IPS DF 19.7 (cell line): ENCODE measurements at regions not wholly inside any gene's neighbourhood (a gene's known extent, or its start where the extent isn't known, plus 50 kb on each side); places are given as distances from the start of the nearest gene placed in this dataset.
A peak's percentile ranks its signal among the peaks of the same experiment; 100 is the strongest.
"Not testable (repeated sequence)": the region's sequence is repeated elsewhere in the genome, so short reads cannot be mapped to it uniquely, and the experiment has no call there.

ENCODE experiments used
- DNase-seq: peaks from one replicate; pipeline ENCODE4 v3.0.0-alpha.2; 2013; ENCODE audit warnings: low read depth, low spot score

DNA sequence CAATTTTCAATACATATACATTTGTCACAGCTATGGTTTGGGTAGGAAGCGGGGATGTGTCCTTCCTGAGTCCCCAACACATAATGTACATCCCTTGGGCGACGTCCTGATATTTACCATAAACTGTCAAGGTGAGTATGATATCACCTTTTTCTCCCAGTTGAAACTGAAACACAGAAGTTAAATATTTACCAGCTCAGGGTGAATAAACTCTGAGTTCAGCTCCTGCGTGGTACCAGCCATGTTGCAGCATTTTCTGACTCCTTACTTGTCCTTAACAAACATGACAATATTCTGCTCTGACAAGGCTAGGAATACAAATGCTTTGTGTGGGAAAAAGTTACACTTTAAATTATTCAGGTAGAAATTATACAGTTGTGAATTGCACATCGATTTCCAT, 294.2 kb downstream of the TEX29 start:
- no peak for DNase-seq

DNA sequence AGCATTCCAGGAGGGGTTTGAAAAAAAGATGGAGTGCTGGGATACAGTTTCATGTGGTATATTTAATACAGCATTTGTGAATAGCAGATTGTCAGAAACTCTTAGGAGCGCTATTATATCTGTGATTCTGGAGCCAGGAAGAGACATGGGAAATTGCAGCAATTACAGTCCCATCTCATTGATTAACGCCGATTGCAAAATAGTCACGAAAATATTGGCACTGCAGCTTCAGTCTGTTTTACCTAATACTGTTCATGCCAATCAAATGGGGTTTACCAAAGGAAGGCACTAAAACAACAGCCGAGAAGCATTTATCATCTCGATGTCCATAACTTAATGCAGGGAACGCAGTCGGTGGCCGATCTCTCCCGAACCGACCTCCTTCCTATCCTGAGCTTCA, 295.8 kb downstream of the TEX29 start:
- DNase-seq: no peak

DNA sequence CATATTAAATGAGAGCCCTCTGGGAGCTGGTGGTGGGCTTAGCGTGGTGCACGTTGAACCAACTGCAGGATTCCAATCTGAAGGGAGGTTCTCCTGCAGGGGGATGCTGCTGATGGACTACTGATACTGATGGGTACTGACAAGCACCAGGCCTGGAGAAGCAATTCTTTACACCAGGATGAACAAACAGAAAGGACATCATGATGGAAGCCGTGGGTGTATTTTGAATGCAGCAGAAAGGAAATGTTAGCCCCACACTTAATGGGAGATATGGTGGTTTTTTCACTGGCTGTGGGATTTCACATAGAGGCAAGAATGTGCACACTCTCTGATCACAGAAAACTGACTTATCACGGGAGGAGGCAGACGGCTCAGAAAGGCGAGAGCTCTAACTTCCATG, 299.7 kb downstream of the TEX29 start:
- DNase-seq: no peak

DNA sequence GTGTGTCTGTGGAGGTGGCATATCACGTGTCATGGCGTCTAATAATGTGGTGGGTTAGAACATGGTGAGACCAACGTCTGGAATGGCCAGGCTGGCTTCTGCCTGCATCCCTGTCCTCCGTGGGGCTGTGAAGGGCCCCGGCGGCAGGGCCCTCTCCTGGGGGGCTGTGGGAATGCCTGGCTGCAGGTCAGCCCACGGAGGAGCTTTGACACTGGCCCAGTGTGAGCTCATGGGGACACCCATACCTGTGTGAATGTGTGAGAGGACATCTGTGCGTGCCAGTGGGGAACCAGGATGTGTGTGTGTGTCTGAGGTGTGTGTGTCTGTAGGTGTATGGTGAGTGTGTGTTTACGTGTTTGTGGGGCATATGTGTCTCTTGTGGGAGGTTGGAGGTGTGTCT, 300.1 kb downstream of the TEX29 start:
- no peak for DNase-seq

DNA sequence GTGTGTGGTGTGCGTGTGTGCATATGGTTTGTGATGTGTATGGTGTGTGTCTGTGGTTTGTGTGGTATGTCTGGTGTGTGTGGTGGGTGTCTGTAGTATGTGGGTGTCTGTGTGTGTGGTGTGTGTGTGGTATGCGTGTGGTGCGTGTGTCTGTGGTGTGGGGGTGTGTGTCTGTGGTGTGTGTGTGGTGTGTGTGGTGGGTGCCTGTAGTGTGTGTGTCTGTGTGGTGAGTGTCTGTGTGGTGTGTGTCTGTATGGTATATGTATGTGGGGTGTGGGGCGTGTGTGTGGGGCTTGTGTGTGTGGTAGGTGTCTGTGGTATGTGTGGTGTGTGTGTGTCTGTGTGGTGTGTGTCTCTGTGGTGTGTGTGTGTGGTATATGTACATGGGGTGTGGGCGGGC, 300.7 kb downstream of the TEX29 start:
- no peak for DNase-seq

DNA sequence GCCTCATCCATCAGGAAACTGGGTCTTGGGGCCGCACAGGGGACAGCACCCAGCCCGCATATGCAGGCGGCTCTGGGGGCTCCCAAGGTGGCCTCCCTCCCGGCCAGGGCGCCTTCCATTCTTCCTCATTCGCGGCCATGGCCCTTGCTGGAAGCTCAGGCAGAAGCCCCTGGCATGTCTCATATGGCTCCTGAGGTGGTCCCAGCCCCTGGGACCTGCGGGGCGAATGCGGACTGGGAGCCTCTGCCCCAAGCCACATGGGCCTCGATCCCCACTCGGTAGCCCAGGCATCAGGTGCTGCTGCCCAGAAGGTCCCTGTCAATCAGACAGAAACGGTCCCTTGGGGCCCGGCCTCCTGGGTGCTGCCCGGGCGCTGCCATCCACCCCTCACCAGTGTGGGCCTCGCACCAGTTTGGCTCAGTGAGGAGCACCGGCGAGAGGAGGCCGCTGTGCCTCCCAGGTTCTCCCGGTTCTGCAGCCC, 301.6 kb downstream of the TEX29 start:
- no peak for DNase-seq

DNA sequence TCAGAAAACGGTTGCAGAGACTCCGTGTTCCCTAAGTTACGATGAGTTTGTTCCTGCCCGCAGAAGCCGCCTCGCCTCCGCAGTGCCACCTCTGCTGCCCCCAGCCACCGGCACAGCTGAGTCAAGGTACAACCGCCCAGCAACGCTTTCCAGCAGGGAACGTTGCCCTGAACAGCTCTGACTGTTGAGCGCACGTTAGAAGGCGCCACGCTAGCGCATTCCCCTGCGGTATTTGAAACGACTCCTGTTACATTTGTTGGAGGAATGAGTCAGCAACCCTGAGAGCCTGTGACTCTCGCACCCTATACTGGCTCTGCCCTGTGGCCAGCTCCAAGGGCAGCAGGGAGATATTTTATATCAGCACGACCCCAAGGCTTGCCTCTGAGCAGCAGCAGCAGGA, 302.8 kb downstream of the TEX29 start:
- no peak for DNase-seq

DNA sequence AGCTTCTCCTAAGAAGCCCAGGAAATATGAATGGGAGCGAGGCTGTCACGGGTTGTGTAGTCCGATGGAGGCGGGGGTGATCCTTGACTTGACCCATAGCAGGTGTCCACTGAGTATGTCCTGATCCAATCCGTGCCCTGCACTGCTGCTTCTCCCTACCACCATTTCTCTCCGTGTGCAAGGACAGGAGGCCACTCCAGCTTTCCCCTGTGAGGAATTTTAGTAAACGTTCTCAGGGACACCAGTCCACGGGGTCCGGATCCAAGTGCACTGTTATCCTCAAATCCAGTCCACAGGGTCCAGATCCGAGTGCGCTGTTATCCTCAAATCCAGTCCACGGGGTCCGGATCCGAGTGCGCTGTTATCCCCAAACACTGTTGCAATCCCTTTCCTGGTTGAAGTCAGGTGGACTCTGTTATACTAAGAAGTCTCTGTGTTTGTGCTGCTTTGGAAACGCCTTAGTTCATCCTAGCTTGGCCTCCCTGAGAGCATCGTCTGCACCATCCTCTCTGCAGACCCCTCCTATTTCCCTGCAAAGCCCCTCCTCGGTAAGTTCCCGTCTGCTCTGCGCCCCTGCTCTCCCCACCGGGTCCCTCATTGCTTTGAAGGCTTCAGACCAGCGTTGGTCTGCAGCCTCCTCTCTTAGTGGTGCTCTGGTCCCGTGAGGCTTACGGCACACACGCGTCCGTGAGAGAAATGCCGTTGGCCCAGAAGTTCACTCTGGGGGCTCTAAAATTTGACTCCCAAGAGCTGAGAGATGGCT, 303.5 kb downstream of the TEX29 start:
- no peak for DNase-seq

DNA sequence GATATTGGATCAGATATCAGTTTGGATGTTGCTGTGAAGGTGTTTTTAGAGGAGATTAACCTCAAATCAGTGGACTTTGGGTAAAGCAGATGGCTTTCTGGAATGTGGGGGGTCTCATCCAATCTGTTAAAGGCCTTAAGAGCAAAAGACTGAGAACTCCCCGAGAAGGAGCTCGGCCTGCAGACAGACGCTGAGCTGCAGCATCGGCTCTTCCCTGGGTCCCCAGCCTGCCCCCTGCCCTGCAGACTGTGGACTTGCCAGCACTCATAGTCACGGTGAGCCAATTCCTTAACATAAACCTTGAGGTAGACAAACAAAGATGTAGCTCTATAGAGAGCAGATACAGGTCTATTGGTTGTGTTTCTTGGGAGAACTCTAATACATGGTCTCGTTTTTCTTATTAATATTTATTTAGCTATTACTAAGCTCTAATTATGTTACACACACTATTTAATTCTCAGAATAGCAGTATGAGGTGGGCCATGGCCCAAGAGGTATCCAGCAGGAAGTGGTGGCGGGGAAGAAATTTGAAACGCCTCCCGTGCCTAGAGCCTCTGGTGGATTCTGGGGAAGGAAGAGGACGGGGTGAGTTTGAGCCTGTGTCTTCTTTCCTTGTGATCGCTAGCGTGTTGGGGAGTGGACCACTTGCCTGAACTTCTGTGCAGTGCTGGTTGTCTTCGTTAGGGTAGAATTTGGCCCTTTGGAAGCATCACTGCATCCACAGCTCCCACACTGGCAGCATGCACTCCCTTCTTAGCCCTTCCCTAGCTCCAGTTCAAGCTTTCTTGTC, 305.3 kb downstream of the TEX29 start:
- DNase-seq: no peak

DNA sequence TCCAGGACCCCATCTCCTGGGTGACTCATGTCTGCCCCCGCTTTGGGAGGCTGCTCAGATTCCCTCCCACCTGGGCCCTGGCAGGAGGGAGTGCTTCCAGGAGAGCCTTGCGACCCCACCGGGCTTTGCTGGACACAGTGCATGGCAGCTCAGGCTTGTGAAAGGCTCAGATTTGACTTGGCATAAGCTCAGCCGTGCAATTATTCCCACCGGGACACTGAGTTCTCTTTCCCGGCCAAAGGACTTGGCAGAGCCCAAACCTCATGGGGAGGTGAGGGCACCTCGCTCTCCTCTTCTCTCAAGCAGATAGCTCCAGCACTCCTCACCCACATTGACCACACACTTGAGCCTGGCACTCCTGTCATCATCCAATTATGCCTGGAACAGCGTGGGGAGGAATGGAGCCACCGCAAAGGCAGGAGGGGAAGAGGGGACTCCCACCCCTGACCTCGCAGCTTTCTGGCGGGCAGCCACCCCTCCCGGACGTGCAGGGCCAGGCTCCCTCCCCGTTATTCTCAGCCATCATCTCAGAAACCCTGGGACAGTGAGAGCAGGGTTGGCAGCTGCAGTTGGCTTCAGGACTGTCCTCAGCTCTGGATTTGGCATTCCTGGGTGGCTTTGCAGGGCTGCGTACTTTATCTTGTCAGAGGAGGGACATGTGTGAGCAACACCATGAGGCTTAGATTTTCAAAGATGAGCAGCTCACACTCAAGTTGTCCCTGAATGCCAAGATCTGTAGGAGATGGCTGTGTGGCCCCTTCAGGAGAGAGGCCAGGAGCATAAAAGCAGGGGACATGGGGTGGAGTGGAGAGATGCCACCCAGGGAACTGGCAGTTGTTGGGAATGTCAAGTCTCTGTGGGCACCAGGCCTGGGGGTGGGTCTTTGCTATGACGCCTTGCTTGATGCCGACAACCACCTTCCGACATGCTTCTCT, 306.2 kb downstream of the TEX29 start:
- no peak for DNase-seq

DNA sequence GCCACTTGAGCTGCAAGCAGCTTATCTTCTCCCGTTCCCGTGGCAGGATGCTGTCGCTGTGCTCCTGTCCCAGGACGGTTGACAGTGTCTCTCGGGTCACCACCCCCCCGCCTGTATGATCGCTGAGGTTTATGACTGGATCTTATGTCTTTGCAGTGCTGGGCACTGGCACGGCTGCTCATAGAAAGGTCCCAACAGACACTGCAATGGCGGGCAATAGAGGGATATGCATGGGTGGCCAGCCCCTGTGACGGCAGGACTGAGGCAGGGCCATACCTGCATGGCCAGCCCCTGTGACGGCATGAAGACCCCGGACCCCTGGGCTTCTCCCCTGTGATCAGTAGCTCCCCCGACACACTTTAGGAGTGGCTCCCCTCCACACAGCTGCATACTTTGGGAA, 307.2 kb downstream of the TEX29 start:
- no peak for DNase-seq

DNA sequence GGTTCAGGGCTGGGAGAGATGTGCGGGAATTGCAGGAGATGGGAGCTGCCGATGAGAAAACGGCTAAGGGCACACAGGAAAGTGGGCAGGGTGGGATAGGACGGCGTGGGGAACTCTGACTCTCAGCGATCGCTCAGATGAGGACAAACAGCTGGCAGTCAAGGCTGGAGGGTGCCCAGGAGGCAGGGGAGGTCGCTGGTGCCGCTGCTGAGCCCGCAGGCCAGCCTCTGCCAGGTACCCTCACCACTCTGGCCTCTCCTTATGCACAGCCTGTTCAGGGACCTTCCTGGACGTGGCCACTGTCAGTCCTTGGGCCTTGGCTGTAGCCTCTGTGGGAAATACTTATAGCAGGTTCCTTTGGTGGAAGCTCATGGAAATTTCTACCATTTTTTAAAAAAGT, 308.6 kb downstream of the TEX29 start:
- DNase-seq: no peak

DNA sequence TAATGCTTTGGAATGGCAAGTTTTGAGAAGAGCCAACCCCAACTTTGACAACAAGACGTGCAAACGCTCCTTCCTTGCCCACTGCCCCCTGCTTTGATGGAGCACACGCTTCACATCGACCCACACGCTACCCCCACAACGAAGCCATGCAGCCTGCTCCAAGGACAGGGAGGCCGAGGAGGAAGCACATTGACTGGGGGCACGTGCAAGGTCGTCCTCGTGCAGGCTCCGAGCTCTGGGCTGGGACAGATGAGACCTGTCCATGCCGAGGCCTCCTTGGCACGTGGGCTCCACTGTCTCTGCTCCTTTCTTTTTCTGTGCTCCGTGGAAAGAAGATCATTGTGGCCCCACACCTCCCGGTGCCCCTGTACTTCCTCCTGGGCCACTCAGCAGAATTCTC, 309.0 kb downstream of the TEX29 start:
- no peak for DNase-seq

DNA sequence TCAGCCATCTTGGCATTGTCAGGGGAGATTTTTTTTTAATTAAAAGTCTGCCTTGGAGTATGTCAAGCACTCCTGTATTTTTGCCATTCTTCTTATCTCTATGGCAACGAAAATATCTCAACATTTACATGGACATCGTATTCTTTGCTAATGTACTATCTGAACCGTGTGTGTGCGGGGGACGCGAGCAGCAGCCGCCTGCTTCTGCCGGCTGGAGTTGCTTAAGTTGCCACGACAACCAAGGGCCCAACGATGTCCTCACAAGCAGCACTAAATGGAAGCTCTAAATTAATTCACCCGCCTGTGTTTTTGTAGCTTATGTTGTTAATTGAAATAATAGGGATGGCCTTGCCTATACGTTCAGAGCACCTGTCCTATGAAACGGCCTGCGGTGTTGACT, 309.5 kb downstream of the TEX29 start:
- DNase-seq: no peak

DNA sequence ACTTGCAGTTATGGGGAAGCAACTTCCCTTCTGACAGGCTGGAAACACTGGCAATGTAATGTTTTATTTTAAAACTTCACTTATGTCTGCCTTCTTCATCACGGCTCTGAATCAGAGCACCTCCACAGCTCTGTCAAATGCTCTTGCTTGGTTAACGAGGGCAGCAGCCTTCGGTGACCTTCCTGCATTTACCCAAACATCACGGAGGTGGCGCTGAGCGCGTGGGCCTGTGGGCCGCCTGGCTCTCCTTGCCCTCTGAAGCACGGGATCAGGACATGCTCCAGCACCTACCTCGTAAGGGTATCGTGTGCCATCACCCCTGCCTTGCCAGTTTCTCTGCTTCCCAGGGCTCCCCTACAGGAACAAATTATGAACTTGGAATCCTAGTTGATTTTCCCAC, 310.0 kb downstream of the TEX29 start:
- no peak for DNase-seq

DNA sequence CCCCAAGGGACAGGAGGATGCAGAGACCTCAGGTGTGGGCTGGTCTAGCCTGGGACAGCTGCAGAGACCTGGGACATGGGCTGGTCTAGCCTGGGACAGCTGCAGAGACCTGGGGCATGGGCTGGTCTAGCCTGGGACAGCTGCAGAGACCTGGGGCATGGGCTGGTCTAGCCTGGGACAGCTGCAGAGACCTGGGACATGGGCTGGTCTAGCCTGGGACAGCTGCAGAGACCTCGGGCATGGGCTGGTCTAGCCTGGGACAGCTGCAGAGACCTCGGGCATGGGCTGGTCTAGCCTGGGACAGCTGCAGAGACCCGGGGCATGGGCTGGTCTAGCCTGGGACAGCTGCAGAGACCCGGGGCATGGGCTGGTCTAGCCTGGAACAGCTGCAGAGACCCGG, 310.8 kb downstream of the TEX29 start:
- not testable (repeated sequence) for DNase-seq

DNA sequence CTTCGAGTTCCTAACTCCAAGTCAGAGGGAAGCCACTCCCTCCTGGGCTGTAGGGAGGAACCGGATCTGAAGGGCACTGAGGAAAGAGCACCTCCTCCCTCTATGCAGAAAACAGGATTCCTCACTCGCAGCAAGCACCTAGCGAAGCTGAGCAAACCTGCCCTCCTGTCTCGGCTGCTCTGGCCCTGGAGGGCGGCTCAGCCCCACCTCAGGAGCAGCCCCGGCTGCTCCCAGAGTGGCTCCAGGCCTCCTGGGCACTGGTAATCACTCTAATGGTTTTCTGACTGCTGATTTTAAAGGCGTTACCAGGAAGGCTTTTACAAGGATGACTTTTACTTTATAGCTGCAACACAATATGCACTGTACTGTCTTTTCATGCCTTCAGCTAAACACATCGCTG, 312.5 kb downstream of the TEX29 start:
- DNase-seq: peak; percentile 68

DNA sequence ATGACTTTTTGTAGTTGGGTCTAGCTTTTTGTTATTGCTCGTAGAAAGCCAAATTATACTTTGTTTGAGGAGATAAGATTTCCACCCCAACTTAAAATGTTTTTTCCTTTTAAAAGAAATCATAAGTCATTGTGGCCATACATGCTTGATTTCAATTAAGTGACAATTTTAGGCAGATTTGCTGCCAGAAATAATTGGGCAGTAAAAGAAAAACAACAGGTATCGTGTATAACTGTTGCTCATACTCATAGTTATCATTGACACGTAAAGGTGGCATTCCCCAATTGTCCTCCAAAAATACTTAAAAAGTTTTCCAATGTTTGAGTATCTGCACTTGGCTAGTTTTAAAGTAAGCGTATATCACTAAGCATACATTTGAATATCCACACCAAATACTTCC, 313.0 kb downstream of the TEX29 start:
- no peak for DNase-seq

DNA sequence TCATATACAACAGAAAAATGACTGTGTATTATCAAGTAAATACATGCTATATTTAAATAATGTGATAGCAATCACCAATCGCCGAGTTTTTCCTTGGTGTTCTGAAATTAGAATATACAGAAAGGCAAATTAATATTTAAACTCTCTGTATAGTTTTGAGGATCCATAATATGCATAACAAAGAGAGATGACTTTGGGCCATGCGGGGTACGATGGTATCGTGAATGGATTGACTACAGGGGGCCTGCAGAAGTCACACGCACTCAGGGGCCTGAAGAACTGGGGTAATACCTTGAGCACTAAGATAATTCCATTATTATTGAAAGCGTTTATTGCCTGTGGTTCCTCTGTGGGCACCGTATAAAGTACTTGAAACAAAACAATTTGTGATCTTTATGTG, 314.0 kb downstream of the TEX29 start:
- no peak for DNase-seq

DNA sequence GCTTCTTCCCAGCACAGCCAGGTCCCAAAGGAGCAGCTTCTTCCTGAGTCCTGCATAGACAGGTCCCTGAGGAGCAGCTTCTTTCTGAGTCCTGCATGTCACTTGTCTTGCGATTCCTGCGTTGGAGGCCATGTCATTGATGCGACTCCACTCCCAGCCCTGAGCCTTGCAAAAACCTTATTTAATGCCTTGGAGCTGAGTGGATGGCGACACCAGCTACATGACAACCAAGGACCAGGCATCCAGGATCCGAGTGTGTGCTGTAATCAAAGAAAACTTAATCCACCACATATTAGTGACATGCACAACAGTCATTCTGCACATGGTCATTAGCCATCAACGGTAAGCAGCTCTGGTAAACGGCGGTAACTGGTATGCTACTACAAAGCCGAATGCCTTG, 315.8 kb downstream of the TEX29 start:
- DNase-seq: no peak

DNA sequence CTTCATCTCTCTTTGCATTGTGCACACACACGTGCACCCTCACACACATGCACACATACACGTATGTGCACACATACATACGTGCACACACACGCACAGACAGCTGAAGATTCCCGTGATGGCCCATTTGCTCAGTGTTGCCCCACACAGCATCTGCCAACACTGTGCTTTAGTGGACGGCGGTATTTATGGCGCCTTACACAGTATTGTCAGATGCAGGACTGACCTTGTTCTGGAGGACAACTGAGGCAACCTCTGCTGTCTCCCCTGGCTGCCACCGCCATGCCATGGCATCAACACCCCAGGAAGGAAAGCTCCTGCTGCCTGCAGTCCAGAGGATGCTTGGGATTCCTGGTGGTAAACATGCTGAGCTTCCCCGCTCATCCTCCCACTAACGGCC, 316.4 kb downstream of the TEX29 start:
- DNase-seq: no peak

DNA sequence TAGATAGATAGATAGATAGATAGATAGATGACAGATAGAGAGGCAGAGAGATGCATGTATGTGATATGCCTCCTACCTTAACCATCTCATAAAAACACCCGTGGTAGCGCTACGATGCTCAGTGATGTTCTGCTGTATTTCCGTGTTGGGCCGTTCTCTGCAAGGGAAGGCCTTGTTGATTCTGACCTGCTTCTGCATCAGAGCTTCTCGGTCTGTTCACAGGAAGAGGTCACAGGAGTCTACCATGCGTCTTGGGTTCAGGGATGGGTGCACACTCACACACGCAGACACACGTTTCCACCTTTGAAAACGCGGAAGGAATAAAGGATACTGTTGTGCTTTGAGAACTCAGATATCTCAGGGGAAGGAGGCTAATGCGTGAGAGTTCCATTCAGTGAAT, 316.9 kb downstream of the TEX29 start:
- no peak for DNase-seq
